ENCODE measurements at regions not wholly inside any gene's neighbourhood (a gene's known extent, or its start where the extent isn't known, plus 50 kb on each side); places are given as distances from the start of the nearest gene placed in this dataset.

DNA sequence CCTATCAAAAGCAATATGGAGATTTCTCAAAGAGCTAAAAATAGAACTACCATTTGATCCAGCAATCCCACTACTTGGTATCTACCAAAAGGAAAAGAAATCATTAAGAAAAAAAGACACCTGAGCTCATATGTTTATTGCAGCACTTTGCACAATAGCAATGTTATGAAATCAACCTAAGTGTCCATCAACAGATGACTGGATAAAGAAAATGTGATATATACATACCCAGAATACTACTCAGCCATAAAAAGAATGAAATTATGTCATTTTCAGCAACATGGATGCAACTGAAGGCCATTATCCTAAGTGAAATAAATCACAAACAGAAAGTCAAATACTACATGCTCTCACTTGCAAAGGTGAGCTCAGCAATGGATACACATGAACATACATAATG, 1565.5 kb upstream of the RAG2 start:
- TF ChIP-seq, protein P1, sequence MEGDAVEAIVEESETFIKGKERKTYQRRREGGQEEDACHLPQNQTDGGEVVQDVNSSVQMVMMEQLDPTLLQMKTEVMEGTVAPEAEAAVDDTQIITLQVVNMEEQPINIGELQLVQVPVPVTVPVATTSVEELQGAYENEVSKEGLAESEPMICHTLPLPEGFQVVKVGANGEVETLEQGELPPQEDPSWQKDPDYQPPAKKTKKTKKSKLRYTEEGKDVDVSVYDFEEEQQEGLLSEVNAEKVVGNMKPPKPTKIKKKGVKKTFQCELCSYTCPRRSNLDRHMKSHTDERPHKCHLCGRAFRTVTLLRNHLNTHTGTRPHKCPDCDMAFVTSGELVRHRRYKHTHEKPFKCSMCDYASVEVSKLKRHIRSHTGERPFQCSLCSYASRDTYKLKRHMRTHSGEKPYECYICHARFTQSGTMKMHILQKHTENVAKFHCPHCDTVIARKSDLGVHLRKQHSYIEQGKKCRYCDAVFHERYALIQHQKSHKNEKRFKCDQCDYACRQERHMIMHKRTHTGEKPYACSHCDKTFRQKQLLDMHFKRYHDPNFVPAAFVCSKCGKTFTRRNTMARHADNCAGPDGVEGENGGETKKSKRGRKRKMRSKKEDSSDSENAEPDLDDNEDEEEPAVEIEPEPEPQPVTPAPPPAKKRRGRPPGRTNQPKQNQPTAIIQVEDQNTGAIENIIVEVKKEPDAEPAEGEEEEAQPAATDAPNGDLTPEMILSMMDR (IDR thresholded peaks at IDR 0.05): no peak
- no peak for TF ChIP-seq POLR2AphosphoS5 (IDR thresholded peaks at IDR 0.05)

All from stomach (tissue), 4 donors.